Heart left ventricle (tissue), 13 donors: ENCODE measurements at regions not wholly inside any gene's neighbourhood (a gene's known extent, or its start where the extent isn't known, plus 50 kb on each side); places are given as distances from the start of the nearest gene placed in this dataset.

ENCODE experiments used
- POLR2A ChIP-seq, 2 donors: fragments of 450-650 bp; IDR thresholded peaks; one replicate each; pipeline ENCODE4 v1.6.1; 2017; ENCODE audit warnings: antibody characterized with exemption in 2 of 2, mild to moderate bottlenecking in 2 of 2, moderate library complexity in 2 of 2
- TF ChIP-seq, protein P1 (sequence below), 12 donors: fragments of 200-600 bp; sonication (generic) in 4 of 12; IDR thresholded peaks; one replicate each; pipeline versions ENCODE4 v1.5.0 to v1.8.0; 2018 to 2022; ENCODE audit warnings: antibody characterized with exemption in 12 of 12, mild to moderate bottlenecking in 5 of 12
- donor health status: ischemic (EF 13 %, LVEDD 7.1; RV severe dilation, severe dysfunction).
- donor health status: DM: no; HTN: yes; CAD: no.
- donor health status: DM: no; HTN: no; CAD: no.
- donor health status: ischemic (EF 25% LVEDD 6.9; RV normal size, moderate dysfunction).
- donor health status: ischemic (EF 25% LVEDD 5.7; RV mildly dilated, moderate dysfunction).
- donor health status: ischemic (EF 35%, LVEDD 5.7; RV mildly dilated, moderate dysfunction).
- donor health status: nonischemic (EF 11% LVEDD 7.7; RV severe dilation, severe dysfunction).
- donor health status: DM: yes; HTN: yes; CAD: no.
- donor health status: PGD.
- donor health status: ischemic (EF 29% LVEDD 5.4; RV normal size, mild dysfunction).
- donor health status: nonischemic (EF 23%, LVEDD 6.1; RV moderate dilation, normal function).

DNA sequence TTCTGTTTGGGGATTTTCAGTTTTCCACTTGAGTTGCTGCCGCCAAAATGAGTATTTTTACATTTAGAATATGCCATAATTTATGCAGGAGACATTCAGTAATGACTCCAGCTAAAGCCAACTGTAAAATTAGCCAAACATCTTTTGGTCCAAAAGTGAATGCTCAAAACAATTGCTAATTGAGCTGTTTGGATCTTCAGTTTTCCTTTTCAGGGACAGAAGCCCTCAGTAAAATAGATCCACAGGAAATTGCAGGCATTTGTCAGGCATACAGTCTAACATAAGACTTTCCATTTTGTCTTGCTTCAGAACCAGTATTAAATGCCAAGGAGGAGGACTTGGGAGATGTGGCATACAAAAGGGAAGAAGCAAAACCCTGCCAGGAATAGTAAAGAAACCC, 524.8 kb upstream of the API5 start:
- TF ChIP-seq, protein P1, sequence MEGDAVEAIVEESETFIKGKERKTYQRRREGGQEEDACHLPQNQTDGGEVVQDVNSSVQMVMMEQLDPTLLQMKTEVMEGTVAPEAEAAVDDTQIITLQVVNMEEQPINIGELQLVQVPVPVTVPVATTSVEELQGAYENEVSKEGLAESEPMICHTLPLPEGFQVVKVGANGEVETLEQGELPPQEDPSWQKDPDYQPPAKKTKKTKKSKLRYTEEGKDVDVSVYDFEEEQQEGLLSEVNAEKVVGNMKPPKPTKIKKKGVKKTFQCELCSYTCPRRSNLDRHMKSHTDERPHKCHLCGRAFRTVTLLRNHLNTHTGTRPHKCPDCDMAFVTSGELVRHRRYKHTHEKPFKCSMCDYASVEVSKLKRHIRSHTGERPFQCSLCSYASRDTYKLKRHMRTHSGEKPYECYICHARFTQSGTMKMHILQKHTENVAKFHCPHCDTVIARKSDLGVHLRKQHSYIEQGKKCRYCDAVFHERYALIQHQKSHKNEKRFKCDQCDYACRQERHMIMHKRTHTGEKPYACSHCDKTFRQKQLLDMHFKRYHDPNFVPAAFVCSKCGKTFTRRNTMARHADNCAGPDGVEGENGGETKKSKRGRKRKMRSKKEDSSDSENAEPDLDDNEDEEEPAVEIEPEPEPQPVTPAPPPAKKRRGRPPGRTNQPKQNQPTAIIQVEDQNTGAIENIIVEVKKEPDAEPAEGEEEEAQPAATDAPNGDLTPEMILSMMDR (IDR thresholded peaks at IDR 0.05): no peak
- no peak for TF ChIP-seq POLR2A (IDR thresholded peaks at IDR 0.05)
